GM12873 (cell line): ENCODE measurements at regions not wholly inside any gene's neighbourhood (a gene's known extent, or its start where the extent isn't known, plus 50 kb on each side); places are given as distances from the start of the nearest gene placed in this dataset.

Experiments used
- CTCF ChIP-seq: IDR thresholded peaks from 2 replicates; pipeline ENCODE4 v1.5.1; 2012; ENCODE audit warnings: low read depth, mild to moderate bottlenecking, moderate library complexity, low read length, control low read depth; ENCODE audit not compliant: insufficient read depth; ENCODE audit errors: missing control alignments

GRCh38 chr3:66723231-66723630 lies 222.4 kb upstream of the LRIG1 start:
- no peak for TF ChIP-seq CTCF

- no peak for TF ChIP-seq CTCF
These were observed 229.0 kb upstream of the LRIG1 start for GRCh38 chr3:66729687-66730393.

- TF ChIP-seq CTCF = no peak
These were observed 238.0 kb upstream of the LRIG1 start for GRCh38 chr3:66738625-66739365.

- TF ChIP-seq CTCF = no peak
These were observed 239.4 kb upstream of the LRIG1 start for GRCh38 chr3:66740260-66740659.

GRCh38 chr3:66744521-66744920 lies 243.7 kb upstream of the LRIG1 start:
- TF ChIP-seq CTCF = no peak

GRCh38 chr3:66744986-66745385 lies 244.2 kb upstream of the LRIG1 start:
- no peak for TF ChIP-seq CTCF

- TF ChIP-seq CTCF = no peak
These were observed 246.4 kb upstream of the LRIG1 start for GRCh38 chr3:66747261-66747660.
